Thoracic aorta (tissue), 2 donors: ENCODE measurements at regions not wholly inside any gene's neighbourhood (a gene's known extent, or its start where the extent isn't known, plus 50 kb on each side); places are given as distances from the start of the nearest gene placed in this dataset.
"Not testable (repeated sequence)": the region's sequence is repeated elsewhere in the genome, so short reads cannot be mapped to it uniquely, and the experiment has no call there.

Source experiments
- ATAC-seq: fragments of 150-250 bp; one replicate; pipeline ENCODE4 v1.8.0; 2017; ENCODE audit warnings: low read depth; ENCODE audit not compliant: insufficient number of reproducible peaks, low FRiP score
- DNase-seq: peaks from one replicate; pipeline ENCODE4 v3.0.0-alpha.2; 2020; ENCODE audit warnings: low spot score
- H3K27ac ChIP-seq, 2 donors: fragments of 200-600 bp; sonication (generic); 1 replicate in 1 of 2; 2 replicates in 1 of 2; pipeline ENCODE4 v1.5.1; 2016; ENCODE audit warnings: mild to moderate bottlenecking in 2 of 2, moderate library complexity in 2 of 2
- H3K27me3 ChIP-seq: fragments of 200-600 bp; sonication (generic); replicated peaks from 2 replicates; pipeline ENCODE4 v1.6.0; 2016; ENCODE audit warnings: mild to moderate bottlenecking; ENCODE audit not compliant: insufficient read depth
- H3K36me3 ChIP-seq: fragments of 200-600 bp; sonication (generic); one replicate; pipeline ENCODE4 v1.5.1; 2016
- H3K4me1 ChIP-seq, 2 donors: fragments of 200-600 bp; sonication (generic); 1 replicate in 1 of 2; 2 replicates in 1 of 2; pipeline versions ENCODE4 v1.5.1 to v1.6.0; 2016; ENCODE audit warnings: low read depth in 2 of 2, mild to moderate bottlenecking in 1 of 2; ENCODE audit not compliant: control insufficient read depth in 1 of 2
- H3K4me3 ChIP-seq: fragments of 200-600 bp; sonication (generic); 2 replicates; pipeline ENCODE4 v1.5.1; 2016; ENCODE audit warnings: mild to moderate bottlenecking
- H3K9me3 ChIP-seq: fragments of 200-600 bp; sonication (generic); 2 replicates; pipeline ENCODE4 v1.5.1; 2016

DNA sequence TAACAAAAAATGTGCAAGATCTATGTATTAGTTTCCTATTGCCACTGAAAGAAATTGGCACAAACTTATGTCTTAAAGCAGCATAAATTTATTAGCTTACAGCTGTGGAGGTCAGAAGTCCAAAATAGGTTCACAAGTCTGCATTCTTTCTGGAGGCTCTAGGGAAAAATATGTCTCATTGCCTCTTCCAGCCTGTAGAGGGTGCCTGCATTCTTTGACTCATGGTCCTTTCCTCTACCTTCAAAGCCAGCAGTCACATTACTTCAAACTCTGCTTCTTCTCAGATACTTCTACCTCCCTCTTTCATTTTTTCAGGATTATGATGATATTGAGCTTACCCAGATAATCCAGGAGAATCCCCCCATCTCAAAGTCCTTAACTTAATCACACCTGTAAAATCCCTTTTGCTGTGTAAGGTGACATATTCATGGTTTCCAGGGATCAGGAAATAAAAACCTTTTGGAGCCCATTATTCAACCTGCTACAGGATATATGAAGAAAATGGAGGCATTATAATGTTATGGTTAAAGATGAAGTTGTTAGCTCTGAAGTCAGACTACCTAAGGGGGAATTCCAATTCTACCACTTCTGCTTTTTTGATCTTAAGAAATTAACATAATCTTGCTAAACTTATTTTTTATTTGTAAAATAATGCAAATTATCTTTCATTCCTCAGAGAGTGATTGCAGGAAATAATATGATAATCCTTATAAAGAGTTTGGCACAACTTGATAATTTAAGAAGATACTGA is 686.2 kb downstream of the PRIM2 start:
- not testable (repeated sequence) for DNase-seq, H3K4me3 ChIP-seq, H3K36me3 ChIP-seq, H3K27me3 ChIP-seq, H3K9me3 ChIP-seq, ATAC-seq, H3K27ac ChIP-seq, H3K4me1 ChIP-seq

DNA sequence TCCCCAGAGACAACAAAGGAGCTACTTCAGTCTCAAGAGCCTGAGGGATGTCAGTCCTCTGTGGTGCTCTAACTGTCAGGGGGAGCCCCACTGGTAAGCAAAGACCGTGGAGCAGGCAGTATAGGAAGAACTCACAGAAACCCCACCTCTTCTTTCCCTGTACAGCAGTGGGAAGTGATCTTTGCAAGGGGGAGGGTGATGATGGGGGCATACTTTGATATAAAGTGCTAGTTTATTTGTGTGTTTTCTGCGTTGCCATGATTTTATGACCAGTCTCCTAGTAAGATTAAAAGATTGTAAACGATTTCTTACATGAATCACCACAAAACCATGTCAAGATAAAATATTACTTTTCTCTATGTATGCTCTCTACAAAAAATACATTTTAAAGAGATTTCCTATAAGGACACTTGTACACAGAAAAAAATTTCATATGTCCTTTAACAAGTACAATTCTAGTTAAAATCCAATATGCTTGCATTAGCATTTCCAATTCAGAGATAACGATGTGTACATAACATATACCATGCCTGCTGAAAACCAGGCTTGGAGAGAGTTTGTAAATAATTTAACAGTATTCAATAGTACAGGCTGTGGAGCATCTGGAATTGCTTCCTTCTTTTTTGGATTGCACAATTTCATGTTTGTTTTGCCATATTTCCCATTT is 690.0 kb downstream of the PRIM2 start:
- H3K27me3 ChIP-seq, H3K36me3 ChIP-seq, H3K4me3 ChIP-seq, ATAC-seq, H3K4me1 ChIP-seq, DNase-seq, H3K9me3 ChIP-seq, H3K27ac ChIP-seq: not testable (repeated sequence)

DNA sequence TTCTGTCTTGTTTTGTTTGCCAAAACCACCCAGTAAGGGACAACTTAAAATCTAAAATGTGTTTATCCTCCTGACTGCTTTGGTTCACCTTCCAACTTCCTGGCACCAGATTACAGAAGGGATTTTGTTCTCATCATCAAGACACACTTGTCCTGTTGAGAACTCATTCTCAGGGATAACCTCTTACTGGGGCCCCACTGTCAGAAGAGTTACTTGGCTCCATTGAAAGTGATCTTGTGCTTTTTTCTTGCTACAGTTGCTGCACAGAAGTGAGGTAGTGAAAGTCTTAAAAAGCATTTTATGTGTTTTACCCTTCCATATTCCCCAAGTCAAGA is 690.5 kb downstream of the PRIM2 start:
- not testable (repeated sequence) for H3K27ac ChIP-seq, DNase-seq, H3K27me3 ChIP-seq, H3K4me1 ChIP-seq, ATAC-seq, H3K9me3 ChIP-seq, H3K4me3 ChIP-seq, H3K36me3 ChIP-seq

DNA sequence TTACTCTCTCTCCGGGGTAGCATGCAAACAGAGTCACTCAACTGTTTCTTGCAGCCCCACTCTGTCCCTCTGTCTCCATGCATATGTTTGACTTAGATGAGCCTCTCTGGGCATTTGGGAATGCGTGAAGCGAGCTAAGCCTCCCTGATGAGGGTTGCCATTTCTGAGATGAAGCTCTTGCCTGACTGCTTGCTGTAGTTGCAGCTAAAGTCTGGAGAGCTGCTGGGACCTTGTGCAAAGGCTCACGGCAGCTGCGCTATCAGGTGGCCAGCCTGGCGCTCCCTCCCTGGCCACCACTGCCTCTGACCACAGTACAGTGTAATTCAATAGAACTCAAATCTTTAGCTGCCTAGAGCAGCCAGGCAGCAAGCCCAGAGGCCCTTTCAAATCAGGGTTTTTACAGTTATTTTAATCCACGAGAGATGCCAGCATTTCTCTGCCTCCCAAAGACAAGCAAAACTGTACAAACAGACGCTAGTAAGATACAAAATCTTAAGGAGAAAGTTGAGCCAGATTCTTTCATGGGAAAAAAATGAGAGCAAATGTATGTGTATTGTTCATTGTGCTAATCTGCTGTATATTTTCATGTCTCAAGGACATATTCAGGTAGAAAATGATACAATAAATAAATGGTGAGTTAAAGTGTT is 694.6 kb downstream of the PRIM2 start:
- H3K27ac ChIP-seq, DNase-seq, H3K4me1 ChIP-seq, ATAC-seq, H3K9me3 ChIP-seq, H3K36me3 ChIP-seq, H3K27me3 ChIP-seq, H3K4me3 ChIP-seq: not testable (repeated sequence)

DNA sequence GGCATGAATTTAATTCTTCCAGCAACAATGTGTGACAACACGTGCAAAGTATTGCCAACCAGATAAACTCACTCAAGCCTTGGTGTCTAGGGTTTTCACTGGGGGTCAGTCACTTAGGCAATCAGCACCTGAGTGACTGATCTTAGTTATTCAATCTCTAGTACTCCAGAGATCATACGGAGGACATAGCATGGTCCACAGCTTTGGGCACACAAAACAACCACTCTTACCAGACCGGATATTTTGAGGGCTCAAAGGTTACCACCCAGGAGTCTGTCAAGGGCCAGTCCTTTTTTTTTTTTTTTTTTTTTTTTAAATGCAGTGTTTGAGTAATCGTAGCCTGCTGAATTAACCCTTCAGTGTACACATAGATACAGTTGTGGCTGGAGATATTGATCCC is 699.2 kb downstream of the PRIM2 start:
- not testable (repeated sequence) for H3K27me3 ChIP-seq, DNase-seq, H3K36me3 ChIP-seq, H3K9me3 ChIP-seq, H3K27ac ChIP-seq, H3K4me3 ChIP-seq, H3K4me1 ChIP-seq, ATAC-seq

DNA sequence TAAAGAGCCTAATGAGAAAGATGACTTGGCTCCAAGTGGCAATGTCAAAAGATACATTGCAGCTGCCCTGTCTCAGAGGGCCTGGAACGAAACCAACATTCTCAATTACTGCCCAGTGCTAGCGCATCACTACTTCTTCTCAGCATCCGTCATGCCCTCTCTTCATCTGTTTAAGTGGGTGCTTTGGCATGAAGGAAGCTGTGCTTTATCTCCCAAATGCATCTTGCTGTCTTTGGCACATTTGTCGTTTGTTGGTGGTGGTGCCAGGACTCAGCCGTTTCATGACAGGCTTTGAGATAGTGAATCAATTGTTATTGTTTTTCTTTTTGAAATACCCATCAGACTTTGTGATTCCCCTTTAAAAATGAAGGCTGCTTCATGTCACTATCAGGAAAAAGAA is 710.8 kb downstream of the PRIM2 start:
- H3K4me1 ChIP-seq, H3K36me3 ChIP-seq, ATAC-seq, DNase-seq, H3K4me3 ChIP-seq, H3K9me3 ChIP-seq, H3K27me3 ChIP-seq, H3K27ac ChIP-seq: not testable (repeated sequence)

DNA sequence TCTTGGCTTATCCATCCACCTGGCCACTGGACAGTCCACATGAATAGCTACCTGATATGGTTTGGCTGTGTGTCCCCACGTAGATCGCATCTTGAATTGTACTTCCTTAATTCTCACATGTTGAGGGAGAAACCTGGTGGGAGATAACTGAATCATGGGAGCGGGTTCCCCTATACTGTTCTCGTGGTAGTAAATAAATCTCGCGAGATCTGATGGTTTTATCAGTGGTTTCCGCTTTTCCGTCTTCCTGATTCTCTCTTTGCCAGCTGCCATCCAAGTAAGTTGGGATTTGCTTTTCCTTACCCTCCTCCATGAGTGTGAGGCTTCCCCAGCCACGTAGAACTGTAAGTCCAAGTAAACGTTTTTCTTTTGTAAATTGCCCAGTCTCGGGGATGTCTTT is 720.8 kb downstream of the PRIM2 start:
- not testable (repeated sequence) for DNase-seq, H3K9me3 ChIP-seq, H3K27me3 ChIP-seq, H3K4me1 ChIP-seq, H3K36me3 ChIP-seq, H3K27ac ChIP-seq, H3K4me3 ChIP-seq, ATAC-seq

DNA sequence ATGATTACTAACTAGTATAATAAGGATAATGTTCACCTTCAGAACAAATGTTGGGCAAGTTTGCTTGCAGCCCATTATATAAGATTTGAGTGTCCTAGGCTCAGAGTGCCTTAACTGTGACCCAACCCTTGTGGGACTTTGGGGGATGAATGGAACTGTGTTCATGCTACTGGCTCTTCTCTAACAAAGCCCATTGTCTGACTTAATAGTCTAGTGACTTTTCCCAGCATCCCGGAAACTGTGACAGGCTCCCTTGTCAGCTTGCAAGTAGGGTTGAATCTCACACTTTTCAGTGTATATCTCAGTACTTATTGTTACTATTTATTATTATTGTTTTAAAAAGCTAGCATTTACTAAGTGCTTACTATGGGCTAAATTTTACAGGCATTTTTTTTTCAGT is 729.2 kb downstream of the PRIM2 start:
- DNase-seq, H3K4me1 ChIP-seq, H3K9me3 ChIP-seq, H3K27ac ChIP-seq, H3K27me3 ChIP-seq, H3K4me3 ChIP-seq, H3K36me3 ChIP-seq, ATAC-seq: not testable (repeated sequence)

DNA sequence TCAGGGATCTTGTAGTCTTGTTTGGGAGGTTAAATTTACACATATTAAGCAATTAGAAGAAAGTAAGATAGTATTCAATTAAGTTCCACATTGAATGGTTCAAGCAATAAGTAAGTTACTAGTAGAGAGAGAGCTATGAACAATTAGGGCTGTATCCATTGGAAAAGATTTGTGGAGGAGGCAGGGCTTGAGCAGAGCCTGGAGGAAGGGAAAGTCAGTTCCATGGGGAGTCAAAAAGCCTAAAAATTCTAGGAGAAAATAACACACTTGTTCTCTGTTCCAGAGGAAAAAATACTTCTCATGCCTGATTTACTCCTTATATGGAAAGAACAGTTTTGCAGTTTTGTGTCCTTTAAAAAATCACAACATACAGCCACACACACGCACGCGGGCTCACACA is 730.0 kb downstream of the PRIM2 start:
- H3K27me3 ChIP-seq, DNase-seq, H3K4me1 ChIP-seq, H3K27ac ChIP-seq, ATAC-seq, H3K36me3 ChIP-seq, H3K9me3 ChIP-seq, H3K4me3 ChIP-seq: not testable (repeated sequence)

DNA sequence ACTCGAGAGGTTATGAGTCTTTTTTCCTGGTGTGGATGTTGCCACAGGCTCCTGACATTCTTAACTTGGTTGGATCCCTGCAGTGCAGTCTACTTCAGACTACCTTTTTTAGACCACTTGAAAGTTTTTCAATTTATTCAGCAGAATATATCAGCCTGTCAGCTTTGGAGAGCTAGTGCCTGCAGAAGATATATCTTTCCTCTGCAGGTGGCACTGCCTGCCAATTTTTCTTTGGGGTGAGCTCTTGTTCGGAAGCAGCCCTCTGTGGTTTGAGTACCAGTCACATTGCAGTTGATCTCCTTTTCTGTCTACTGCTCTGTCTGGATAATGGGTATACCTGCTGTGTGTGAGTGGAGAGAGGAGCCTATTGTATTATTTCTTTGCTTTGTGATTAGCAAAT is 730.4 kb downstream of the PRIM2 start:
- not testable (repeated sequence) for DNase-seq, H3K27ac ChIP-seq, H3K4me3 ChIP-seq, H3K4me1 ChIP-seq, H3K36me3 ChIP-seq, H3K9me3 ChIP-seq, ATAC-seq, H3K27me3 ChIP-seq

DNA sequence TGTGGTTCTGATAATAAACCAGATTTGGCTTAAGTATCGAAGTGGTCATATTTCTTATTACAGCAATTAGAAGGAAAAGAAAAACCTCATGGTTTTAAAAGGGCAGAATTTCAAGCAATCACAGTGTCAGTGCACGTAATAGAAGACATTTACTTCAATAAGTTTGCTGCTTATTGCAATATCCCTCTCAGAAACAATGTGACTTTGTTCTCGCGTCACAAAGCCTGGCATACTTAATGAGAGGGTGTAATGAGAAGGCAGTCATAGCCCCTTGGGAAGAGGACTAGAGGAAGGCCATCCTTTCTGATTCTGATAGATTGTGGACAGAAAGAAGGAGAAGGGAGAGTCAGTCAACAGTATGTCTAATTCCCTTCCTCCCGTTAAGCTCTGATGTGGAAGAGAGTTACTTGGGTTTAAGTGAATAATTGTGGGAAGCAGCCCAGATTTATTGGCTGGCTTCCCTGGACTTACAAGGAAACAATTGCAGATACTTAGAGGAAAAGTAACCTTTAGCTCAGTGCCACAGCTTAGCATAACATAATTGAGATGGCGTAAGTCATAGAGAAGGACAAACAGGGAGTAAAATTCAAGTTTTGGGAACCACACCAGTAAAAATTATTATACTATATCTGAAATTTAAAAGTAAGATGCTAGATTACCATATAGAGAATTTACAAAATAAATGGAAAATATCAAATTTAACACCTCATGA is 738.2 kb downstream of the PRIM2 start:
- not testable (repeated sequence) for H3K27me3 ChIP-seq, H3K27ac ChIP-seq, H3K9me3 ChIP-seq, ATAC-seq, DNase-seq, H3K4me1 ChIP-seq, H3K36me3 ChIP-seq, H3K4me3 ChIP-seq

DNA sequence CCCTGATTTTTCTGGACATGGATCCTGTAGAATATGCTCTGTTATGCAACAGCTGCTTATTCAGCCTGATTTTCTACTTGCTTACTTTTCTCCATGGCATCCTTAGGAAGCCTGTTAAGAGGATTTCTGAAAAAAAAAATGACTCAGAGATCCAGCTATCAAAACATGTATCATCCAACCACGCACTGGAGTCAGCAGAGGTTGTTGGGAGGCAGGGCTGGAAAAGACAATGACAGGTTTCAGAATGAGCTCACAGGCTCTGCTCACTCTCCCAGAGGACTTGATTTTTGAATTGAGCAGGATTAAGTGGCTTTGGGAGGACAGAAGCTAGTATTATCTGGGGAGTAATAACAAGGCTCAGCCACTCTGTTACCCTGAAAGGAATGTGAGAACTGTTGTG is 742.3 kb downstream of the PRIM2 start:
- not testable (repeated sequence) for H3K4me3 ChIP-seq, ATAC-seq, H3K4me1 ChIP-seq, H3K27ac ChIP-seq, H3K27me3 ChIP-seq, DNase-seq, H3K36me3 ChIP-seq, H3K9me3 ChIP-seq
